Dendritic cell treated with granulocyte-macrophage colony-stimulating factor and Interleukin-4, amounts not matched to agents 40 ng/mL and 50 ng/mL, for 4 days (primary cell): ENCODE measurements at regions not wholly inside any gene's neighbourhood (a gene's known extent, or its start where the extent isn't known, plus 50 kb on each side); places are given as distances from the start of the nearest gene placed in this dataset.

Experiments used
- H3K27ac Mint-ChIP-seq: one replicate; pipeline ENCODE4 v1.8.0; 2022; ENCODE audit warnings: mild to moderate bottlenecking, mixed read lengths
- H3K27me3 Mint-ChIP-seq: one replicate; pipeline ENCODE4 v1.8.0; 2022; ENCODE audit warnings: mild to moderate bottlenecking, mixed read lengths
- H3K36me3 Mint-ChIP-seq: one replicate; pipeline ENCODE4 v1.8.0; 2022; ENCODE audit warnings: low read depth, mixed read lengths
- H3K4me1 Mint-ChIP-seq: one replicate; pipeline ENCODE4 v1.8.0; 2022; ENCODE audit warnings: low read depth, mixed read lengths
- H3K4me3 Mint-ChIP-seq: one replicate; pipeline ENCODE4 v1.8.0; 2022; ENCODE audit warnings: mild to moderate bottlenecking, moderate library complexity, mixed read lengths
- H3K9me3 Mint-ChIP-seq: one replicate; pipeline ENCODE4 v1.8.0; 2022; ENCODE audit warnings: mixed read lengths
- intact Hi-C: fragments of 100-400 bp; cut with micrococcal nuclease; formaldehyde crosslinking; loops from one replicate; pipeline ENCODE4 v1.15.0; 2022

DNA sequence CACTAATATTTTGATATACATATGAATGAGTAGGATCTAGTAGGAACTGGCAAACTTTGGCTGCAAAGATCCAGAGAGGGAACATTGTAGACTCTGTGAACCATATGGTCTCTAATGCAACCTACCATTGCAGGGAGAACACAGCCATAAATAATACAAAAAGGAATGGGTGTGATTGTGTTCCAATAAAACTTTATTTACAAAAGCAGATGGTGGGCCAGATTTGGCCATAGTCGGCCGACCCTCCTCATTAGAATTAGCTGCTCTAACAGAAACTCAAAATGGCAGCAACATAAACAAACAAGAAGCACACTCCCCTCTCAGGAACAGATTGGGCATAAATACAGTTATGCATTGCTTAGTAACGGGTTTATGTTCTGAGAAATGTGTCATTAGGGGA lies 198.1 kb upstream of the RBPJ start:
- Mint-ChIP-seq H3K36me3 (no peaks in the 10 kb centered on the region), H3K4me1 (peaks cover 19% of the 10 kb centered on the region), H3K27me3 (peaks cover 4% of the 10 kb centered on the region), H3K9me3 (peaks cover 13% of the 10 kb centered on the region), H3K4me3 (no peak overlapping the region), H3K27ac (no peak overlapping the region)
- intact Hi-C loops: no loop called here

GRCh38 chr4:26124753-26125321 lies 196.0 kb upstream of the RBPJ start:
- intact Hi-C loops: no loop called here
- Mint-ChIP-seq H3K36me3 (peaks cover 5% of the 10 kb centered on the region), H3K27ac (no peak overlapping the region), H3K27me3 (no peaks in the 10 kb centered on the region), H3K4me3 (no peak overlapping the region), H3K9me3 (peaks cover 9% of the 10 kb centered on the region), H3K4me1 (peaks cover 23% of the 10 kb centered on the region)

GRCh38 chr4:26126143-26126718 lies 194.6 kb upstream of the RBPJ start:
- Mint-ChIP-seq H3K27ac (no peak overlapping the region), H3K36me3 (peaks cover 5% of the 10 kb centered on the region), H3K9me3 (peaks cover 8% of the 10 kb centered on the region), H3K4me3 (no peak overlapping the region), H3K27me3 (no peaks in the 10 kb centered on the region), H3K4me1 (peaks cover 15% of the 10 kb centered on the region)
- intact Hi-C loops: no loop called here

DNA sequence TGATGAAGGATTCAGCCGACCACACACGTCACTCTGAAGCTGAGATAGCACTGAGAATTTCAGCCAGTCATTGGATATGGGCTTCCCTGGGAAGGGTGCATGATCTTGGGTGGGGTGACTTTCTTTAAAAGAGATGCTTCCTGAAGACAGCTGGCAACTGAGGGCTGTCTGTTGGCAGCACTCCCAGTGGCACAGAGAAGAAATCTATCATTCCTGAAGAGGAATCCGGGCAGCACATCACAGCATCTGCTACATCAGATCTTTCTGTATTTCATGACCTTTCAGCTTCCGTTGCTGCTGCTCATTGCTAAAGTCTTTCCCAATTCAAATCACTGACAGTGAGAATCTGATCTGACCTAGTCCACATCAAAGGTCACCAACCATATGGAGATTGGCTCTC lies 193.8 kb upstream of the RBPJ start:
- Mint-ChIP-seq H3K4me1 (peaks cover 15% of the 10 kb centered on the region), H3K9me3 (peaks cover 8% of the 10 kb centered on the region), H3K4me3 (no peak overlapping the region), H3K27ac (no peak overlapping the region), H3K27me3 (no peaks in the 10 kb centered on the region), H3K36me3 (peaks cover 5% of the 10 kb centered on the region)
- intact Hi-C loops: no loop called here

DNA sequence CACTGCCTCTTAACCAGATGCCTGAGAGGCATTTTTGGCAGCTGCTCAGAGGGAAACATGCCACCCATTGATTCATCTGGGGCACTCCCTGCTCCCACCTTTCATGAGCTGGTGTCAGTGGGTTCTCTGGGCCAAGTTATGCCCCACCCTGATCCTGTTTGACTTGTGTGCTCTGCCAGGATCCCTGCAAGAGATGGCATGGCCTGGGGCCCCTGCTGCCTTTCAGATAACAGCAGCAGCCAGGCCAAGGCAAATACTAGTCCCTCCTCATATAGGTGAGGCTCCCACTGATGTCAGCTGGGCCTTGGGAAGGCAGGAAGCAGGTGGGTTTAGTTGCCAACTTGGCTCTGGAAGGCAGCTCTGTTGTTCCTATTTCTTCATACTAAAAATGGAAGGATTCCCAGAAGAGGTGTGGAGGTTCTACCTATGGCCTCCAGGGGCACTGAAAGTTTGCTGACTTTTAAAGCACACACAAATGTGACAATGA lies 192.9 kb upstream of the RBPJ start:
- Mint-ChIP-seq H3K9me3 (peaks cover 8% of the 10 kb centered on the region), H3K4me1 (peaks cover 18% of the 10 kb centered on the region), H3K27me3 (peaks cover under 1% of the 10 kb centered on the region), H3K27ac (no peak overlapping the region), H3K36me3 (peaks cover 5% of the 10 kb centered on the region), H3K4me3 (no peak overlapping the region)
- intact Hi-C loops: no loop called here

- Mint-ChIP-seq H3K27me3 (peaks cover 3% of the 10 kb centered on the region), H3K36me3 (peaks cover 5% of the 10 kb centered on the region), H3K4me1 (peaks cover 24% of the 10 kb centered on the region), H3K4me3 (no peak overlapping the region), H3K27ac (no peak overlapping the region), H3K9me3 (peaks cover 8% of the 10 kb centered on the region)
- intact Hi-C loops: no loop called here
Measured at GRCh38 chr4:26130173-26130572, 190.6 kb upstream of the RBPJ start.

DNA sequence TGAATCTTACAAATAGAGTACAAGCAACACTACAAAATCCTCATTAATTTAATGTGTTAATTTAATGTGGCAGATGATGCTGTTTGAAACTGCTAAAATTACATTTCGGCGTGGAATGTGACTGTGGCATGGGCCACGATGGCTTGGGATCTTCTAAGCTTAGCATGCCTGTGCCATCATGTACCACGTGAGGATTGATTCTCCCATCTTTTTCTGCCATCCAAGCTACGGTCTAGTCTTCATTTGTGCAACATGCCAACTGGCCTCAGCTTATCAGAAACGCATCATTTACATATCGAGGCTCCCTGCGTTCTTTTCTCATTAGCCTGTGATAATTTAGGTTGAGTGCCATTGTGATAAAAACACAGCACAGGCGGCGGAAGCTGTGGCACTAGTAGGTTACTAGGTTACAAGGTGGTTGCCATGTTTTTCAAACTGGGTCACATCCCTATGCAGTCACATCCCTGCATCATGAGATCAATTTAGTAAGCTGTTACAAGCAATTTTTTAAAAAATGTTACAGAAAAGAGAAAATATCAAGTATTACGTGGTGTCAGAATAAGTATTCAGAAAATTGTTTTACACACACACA lies 189.9 kb upstream of the RBPJ start:
- Mint-ChIP-seq H3K27ac (no peak overlapping the region), H3K9me3 (peaks cover 8% of the 10 kb centered on the region), H3K36me3 (peaks cover 5% of the 10 kb centered on the region), H3K4me3 (no peak overlapping the region), H3K27me3 (peaks cover 3% of the 10 kb centered on the region), H3K4me1 (peaks cover 20% of the 10 kb centered on the region)
- intact Hi-C loops: no loop called here

DNA sequence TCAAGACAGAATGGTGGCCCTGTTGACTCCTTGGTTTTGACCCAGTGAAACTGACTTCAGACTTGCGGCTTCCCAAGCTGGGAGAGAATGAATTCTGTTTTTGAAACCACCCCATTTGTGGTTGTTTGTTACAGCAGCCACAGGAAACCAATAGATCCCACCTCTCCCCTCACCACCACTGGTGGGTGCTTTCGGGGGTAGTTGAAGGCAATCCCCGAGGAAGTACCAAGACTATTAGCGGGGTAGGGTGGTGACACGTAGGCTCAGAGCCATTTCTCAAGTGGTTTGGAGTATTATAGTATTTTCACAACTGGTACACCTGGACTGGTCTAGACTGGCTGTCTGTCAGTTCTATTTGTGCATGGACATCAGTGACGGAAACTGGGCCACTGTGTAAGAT lies 189.1 kb upstream of the RBPJ start:
- peaks cover 22% of the 10 kb centered on the region for H3K4me1 Mint-ChIP-seq
- peaks cover 8% of the 10 kb centered on the region for H3K9me3 Mint-ChIP-seq
- peaks cover 5% of the 10 kb centered on the region for H3K36me3 Mint-ChIP-seq
- no peak overlapping the region for H3K4me3 Mint-ChIP-seq
- peaks cover 3% of the 10 kb centered on the region for H3K27me3 Mint-ChIP-seq
- H3K27ac Mint-ChIP-seq: no peak overlapping the region
- intact Hi-C loops: no loop called here

DNA sequence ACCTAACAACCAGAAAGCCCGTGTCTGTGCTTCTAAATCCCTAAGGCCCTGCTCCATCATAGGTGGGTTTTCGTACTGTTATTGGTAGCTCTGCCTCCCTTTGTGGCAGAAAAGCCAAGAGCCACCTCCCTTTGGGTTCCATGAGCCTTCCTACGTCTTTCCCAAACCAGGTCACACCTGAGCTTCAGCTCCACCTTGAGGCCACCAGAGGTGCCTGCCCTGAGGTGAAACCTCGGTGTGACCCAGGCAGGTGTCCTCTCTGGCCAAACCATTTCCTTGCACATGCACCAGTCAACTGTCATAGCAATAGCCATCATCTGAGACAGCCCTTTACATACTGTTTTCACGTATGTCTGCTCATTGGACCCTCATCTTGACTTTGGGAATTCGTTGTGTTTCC lies 188.0 kb upstream of the RBPJ start:
- no peak overlapping the region for H3K4me3 Mint-ChIP-seq
- H3K27me3 Mint-ChIP-seq: peaks cover 3% of the 10 kb centered on the region
- peak overlapping the region; percentile 24 for H3K27ac Mint-ChIP-seq
- H3K4me1 Mint-ChIP-seq: peaks cover 31% of the 10 kb centered on the region
- H3K9me3 Mint-ChIP-seq: peaks cover 8% of the 10 kb centered on the region
- peaks cover 5% of the 10 kb centered on the region for H3K36me3 Mint-ChIP-seq
- intact Hi-C loops: no loop called here

GRCh38 chr4:26133840-26134239 lies 187.0 kb upstream of the RBPJ start:
- intact Hi-C loops: no loop called here
- H3K4me3 Mint-ChIP-seq: no peak overlapping the region
- H3K4me1 Mint-ChIP-seq: peaks cover 36% of the 10 kb centered on the region
- H3K36me3 Mint-ChIP-seq: peaks cover 2% of the 10 kb centered on the region
- peaks cover 3% of the 10 kb centered on the region for H3K9me3 Mint-ChIP-seq
- peaks cover 5% of the 10 kb centered on the region for H3K27me3 Mint-ChIP-seq
- H3K27ac Mint-ChIP-seq: no peak overlapping the region

DNA sequence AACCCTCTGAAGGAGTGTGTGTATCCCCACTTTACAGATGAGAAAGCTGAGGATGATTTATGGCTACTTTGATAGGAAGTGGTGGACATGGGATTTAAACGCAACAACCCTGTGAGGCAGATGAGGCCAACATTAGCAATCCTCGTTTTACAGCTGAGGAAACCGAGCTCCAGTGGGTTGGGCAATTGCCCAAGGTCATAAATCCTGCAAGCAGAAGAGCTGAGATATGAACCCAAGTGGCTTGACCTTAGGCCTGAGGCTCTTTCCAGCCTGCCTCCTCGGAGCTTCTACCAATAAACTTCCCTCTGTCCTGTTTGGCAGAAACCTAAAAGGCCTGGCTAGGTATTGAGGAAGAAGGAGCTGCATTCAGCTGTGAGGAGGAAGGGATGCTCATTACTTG lies 185.5 kb upstream of the RBPJ start:
- H3K27ac Mint-ChIP-seq: no peak overlapping the region
- intact Hi-C loops: no loop called here
- H3K4me3 Mint-ChIP-seq: no peak overlapping the region
- H3K27me3 Mint-ChIP-seq: peaks cover 5% of the 10 kb centered on the region
- H3K9me3 Mint-ChIP-seq: no peaks in the 10 kb centered on the region
- peaks cover 51% of the 10 kb centered on the region for H3K4me1 Mint-ChIP-seq
- no peaks in the 10 kb centered on the region for H3K36me3 Mint-ChIP-seq

- peaks cover 60% of the 10 kb centered on the region for H3K4me1 Mint-ChIP-seq
- intact Hi-C loops: no loop called here
- H3K4me3 Mint-ChIP-seq: no peak overlapping the region
- peak overlapping the region; percentile 99 for H3K27ac Mint-ChIP-seq
- H3K9me3 Mint-ChIP-seq: no peaks in the 10 kb centered on the region
- H3K27me3 Mint-ChIP-seq: peaks cover 5% of the 10 kb centered on the region
- no peaks in the 10 kb centered on the region for H3K36me3 Mint-ChIP-seq
Measured at GRCh38 chr4:26136615-26137014, 184.2 kb upstream of the RBPJ start.

- H3K27ac Mint-ChIP-seq: peak overlapping the region; percentile 99
- H3K36me3 Mint-ChIP-seq: no peaks in the 10 kb centered on the region
- H3K27me3 Mint-ChIP-seq: peaks cover 5% of the 10 kb centered on the region
- intact Hi-C loops: no loop called here
- no peaks in the 10 kb centered on the region for H3K9me3 Mint-ChIP-seq
- H3K4me1 Mint-ChIP-seq: peaks cover 66% of the 10 kb centered on the region
- no peak overlapping the region for H3K4me3 Mint-ChIP-seq
Measured at GRCh38 chr4:26137288-26137687, 183.5 kb upstream of the RBPJ start.

GRCh38 chr4:26139310-26139924 lies 181.4 kb upstream of the RBPJ start:
- no peaks in the 10 kb centered on the region for H3K9me3 Mint-ChIP-seq
- H3K27me3 Mint-ChIP-seq: peaks cover 2% of the 10 kb centered on the region
- H3K4me1 Mint-ChIP-seq: peaks cover 76% of the 10 kb centered on the region
- no peak overlapping the region for H3K4me3 Mint-ChIP-seq
- peak overlapping the region; percentile 99 for H3K27ac Mint-ChIP-seq
- peaks cover 6% of the 10 kb centered on the region for H3K36me3 Mint-ChIP-seq
- intact Hi-C loops: no loop called here
